ENCODE measurements at regions not wholly inside any gene's neighbourhood (a gene's known extent, or its start where the extent isn't known, plus 50 kb on each side); places are given as distances from the start of the nearest gene placed in this dataset.

DNA sequence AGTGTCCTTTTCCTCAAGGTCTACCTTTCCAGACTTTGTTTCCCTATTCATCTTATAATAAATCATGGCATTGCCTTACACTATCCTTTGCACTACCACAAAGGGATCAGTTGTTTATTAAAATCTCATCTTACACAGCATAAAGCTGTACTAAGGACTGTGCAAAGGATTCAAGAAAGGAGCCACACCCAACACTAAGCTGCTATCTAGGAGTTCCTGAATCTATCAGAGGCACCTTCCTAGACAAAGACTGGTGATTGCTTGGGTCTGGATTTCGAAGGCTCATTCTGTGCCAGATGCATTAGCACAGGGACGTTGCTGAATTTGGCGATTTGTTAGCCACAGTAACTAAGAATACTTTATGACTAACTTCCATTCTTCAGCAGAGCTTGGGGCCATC is 412.0 kb downstream of the NUP35 start:
- intact Hi-C loops (cut with DNase I; ENCODE audit: low total_unique reads) = no loop called here
- H3K9me3 ChIP-seq = no peaks in the 10 kb centered on the region
- no peaks in the 10 kb centered on the region for H3K27me3 ChIP-seq
- 58 to 79% (median 72%) methylated on average over 3 of the region's 3 CpGs for WGBS, 5 donors
- TF ChIP-seq EP300 (IDR thresholded peaks at IDR 0.05) = no peak
- TF ChIP-seq POLR2A (IDR thresholded peaks at IDR 0.05) = no peak
- TF ChIP-seq POLR2AphosphoS5 (IDR thresholded peaks at IDR 0.05) = no peak
- TF ChIP-seq, protein P1, sequence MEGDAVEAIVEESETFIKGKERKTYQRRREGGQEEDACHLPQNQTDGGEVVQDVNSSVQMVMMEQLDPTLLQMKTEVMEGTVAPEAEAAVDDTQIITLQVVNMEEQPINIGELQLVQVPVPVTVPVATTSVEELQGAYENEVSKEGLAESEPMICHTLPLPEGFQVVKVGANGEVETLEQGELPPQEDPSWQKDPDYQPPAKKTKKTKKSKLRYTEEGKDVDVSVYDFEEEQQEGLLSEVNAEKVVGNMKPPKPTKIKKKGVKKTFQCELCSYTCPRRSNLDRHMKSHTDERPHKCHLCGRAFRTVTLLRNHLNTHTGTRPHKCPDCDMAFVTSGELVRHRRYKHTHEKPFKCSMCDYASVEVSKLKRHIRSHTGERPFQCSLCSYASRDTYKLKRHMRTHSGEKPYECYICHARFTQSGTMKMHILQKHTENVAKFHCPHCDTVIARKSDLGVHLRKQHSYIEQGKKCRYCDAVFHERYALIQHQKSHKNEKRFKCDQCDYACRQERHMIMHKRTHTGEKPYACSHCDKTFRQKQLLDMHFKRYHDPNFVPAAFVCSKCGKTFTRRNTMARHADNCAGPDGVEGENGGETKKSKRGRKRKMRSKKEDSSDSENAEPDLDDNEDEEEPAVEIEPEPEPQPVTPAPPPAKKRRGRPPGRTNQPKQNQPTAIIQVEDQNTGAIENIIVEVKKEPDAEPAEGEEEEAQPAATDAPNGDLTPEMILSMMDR (IDR thresholded peaks at IDR 0.05) = no peak
- H3K4me3 ChIP-seq = no peak overlapping the region
- H3K36me3 ChIP-seq = no peaks in the 10 kb centered on the region
- no peaks in the 10 kb centered on the region for H3K4me1 ChIP-seq
- H3K27ac ChIP-seq = no peak overlapping the region
- DNase-seq = no peak

DNA sequence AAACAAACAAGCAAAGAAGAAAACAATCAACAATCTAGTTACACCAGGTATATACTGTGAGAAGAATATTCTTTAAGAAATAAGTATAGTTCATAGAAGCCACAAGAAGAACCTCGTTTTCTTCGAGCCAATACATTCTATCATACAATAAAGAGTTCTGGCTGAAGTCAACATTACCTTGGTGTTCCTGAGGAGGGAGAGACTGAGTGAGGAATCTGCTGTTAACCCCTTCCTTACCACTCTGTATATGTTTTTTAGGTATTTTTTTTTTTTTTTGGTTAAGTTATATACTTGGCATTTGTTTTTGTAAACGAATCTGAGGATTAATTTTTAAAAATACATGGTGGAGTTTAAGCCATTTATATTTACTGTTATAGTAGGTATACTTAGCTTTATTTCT is 412.5 kb downstream of the NUP35 start:
- Histone ChIP-seq H3K36me3 (no peaks in the 10 kb centered on the region), H3K4me3 (no peak overlapping the region), H3K27ac (no peak overlapping the region), H3K27me3 (no peaks in the 10 kb centered on the region), H3K9me3 (no peaks in the 10 kb centered on the region), H3K4me1 (no peaks in the 10 kb centered on the region)
- TF ChIP-seq POLR2AphosphoS5 (IDR thresholded peaks at IDR 0.05) = no peak
- TF ChIP-seq EP300 (IDR thresholded peaks at IDR 0.05) = no peak
- TF ChIP-seq, protein P1 (IDR thresholded peaks at IDR 0.05) = no peak
- no peak for TF ChIP-seq POLR2A (IDR thresholded peaks at IDR 0.05)
- 87 to 90% (median 88%) methylated on average over 3 of the region's 3 CpGs for WGBS, 5 donors
- intact Hi-C loops (cut with DNase I; ENCODE audit: low total_unique reads) = no loop called here
- no peak for DNase-seq

DNA sequence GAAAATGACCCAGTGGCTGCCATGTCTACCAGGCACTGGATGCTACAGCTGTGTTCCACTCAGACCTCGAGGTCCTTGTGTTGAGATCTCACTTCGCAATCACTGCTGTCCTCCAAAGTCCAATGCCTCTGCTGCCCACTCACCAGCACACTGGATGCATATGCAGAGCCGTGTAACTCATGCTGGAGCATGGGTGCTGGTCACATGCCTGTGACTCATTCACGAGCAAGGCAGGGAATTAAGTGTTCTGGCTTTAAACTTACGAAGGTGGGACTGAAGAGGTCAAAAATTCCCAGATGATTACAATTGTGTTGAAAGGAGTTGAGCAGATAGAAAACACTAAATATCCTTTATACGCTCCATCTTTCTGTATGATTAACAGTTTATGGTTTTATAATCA is 417.5 kb downstream of the NUP35 start:
- Histone ChIP-seq H3K4me3 (no peak overlapping the region), H3K27me3 (no peaks in the 10 kb centered on the region), H3K4me1 (no peaks in the 10 kb centered on the region), H3K27ac (no peak overlapping the region), H3K36me3 (no peaks in the 10 kb centered on the region), H3K9me3 (peaks cover 0 to 31% (median 19%) of the 10 kb centered on the region in 4 donors)
- TF ChIP-seq, protein P1 (IDR thresholded peaks at IDR 0.05) = no peak
- TF ChIP-seq POLR2A (IDR thresholded peaks at IDR 0.05) (no peak), EP300 (IDR thresholded peaks at IDR 0.05) (no peak), POLR2AphosphoS5 (IDR thresholded peaks at IDR 0.05) (no peak)
- WGBS, 5 donors = 71 to 89% (median 79%) methylated on average over 6 of the region's 6 CpGs
- peak in 1 of 2 donors; percentile 11 for DNase-seq
- intact Hi-C loops (cut with DNase I; ENCODE audit: low total_unique reads) = no loop called here

DNA sequence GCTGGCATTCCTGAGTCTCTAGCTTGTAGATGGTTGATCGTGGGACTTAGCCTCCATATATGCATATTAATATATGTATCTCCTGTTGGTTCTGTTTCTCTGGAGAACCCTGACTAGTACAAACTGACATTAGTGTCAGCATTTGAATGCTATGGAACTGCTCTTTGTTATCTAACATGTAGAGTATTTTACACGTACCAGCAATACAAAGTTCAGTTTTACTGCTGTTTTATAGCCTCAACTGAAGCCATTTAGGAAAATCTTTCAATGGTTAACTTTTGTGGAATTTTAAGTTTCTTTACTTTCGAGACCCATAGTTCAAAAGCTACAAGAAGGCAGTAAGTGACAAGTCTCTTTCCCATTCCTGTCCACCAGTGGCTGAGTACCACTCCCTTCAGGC is 418.4 kb downstream of the NUP35 start:
- TF ChIP-seq EP300 (IDR thresholded peaks at IDR 0.05) = no peak
- intact Hi-C loops (cut with DNase I; ENCODE audit: low total_unique reads) = no loop called here
- Histone ChIP-seq H3K9me3 (peaks cover 0 to 36% (median 23%) of the 10 kb centered on the region in 4 donors), H3K4me3 (no peak overlapping the region), H3K4me1 (no peaks in the 10 kb centered on the region), H3K36me3 (no peaks in the 10 kb centered on the region), H3K27ac (no peak overlapping the region), H3K27me3 (no peaks in the 10 kb centered on the region)
- DNase-seq = no peak
- WGBS, 5 donors = 83 to 94% (median 92%) methylated on average over 3 of the region's 3 CpGs

DNA sequence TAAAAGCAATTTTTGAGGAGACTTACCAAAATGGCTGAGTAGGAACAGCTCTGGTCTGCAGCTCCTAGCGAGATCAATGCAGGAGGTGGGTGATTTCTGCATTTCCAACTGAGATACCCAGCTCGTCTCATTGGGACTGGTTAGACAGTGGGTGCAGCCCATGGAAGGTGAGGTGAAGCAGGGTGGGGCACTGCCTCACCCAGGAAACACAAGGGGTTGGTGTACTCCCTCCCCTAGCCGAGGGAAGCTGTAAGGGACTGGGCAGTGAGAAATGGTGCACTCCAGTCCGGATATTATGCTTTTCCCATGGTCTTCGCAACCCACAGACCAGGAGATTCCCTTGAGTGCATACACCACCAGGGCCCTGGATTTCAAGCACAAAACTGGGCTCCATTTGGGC is 419.0 kb downstream of the NUP35 start:
- no peak overlapping the region for H3K27ac ChIP-seq
- WGBS, 5 donors = 72 to 86% (median 80%) methylated on average over 5 of the region's 5 CpGs
- DNase-seq = no peak

More for the DNA sequence above, 419.0 kb downstream of the NUP35 start:
- H3K9me3 ChIP-seq = peaks cover 0 to 36% (median 23%) of the 10 kb centered on the region in 4 donors
- H3K4me3 ChIP-seq = no peak overlapping the region
- no peak for TF ChIP-seq POLR2AphosphoS5 (IDR thresholded peaks at IDR 0.05)
- no peak for TF ChIP-seq EP300 (IDR thresholded peaks at IDR 0.05)
- no peak for TF ChIP-seq POLR2A (IDR thresholded peaks at IDR 0.05)
- TF ChIP-seq, protein P1 (IDR thresholded peaks at IDR 0.05) = no peak
- H3K27me3 ChIP-seq = no peaks in the 10 kb centered on the region
- no peaks in the 10 kb centered on the region for H3K36me3 ChIP-seq
- intact Hi-C loops (cut with DNase I; ENCODE audit: low total_unique reads) = no loop called here
- no peaks in the 10 kb centered on the region for H3K4me1 ChIP-seq
